ENCODE measurements at regions not wholly inside any gene's neighbourhood (a gene's known extent, or its start where the extent isn't known, plus 50 kb on each side); places are given as distances from the start of the nearest gene placed in this dataset.

GRCh38 chr16:7206469-7206868 is 126.2 kb upstream of the RBFOX1 start:
- TF ChIP-seq CTCF (IDR thresholded peaks at IDR 0.05 in 8 of 11, conservative IDR thresholded peaks at IDR 0.05 in 3 of 11) (no peak), POLR2AphosphoS5 (IDR thresholded peaks at IDR 0.05) (no peak)
